Calu3 (cell line): ENCODE measurements at regions not wholly inside any gene's neighbourhood (a gene's known extent, or its start where the extent isn't known, plus 50 kb on each side); places are given as distances from the start of the nearest gene placed in this dataset.

ENCODE experiments used
- BruUV-seq: library from RNA; stranded (reverse); fragments of 400-500 nt; replicated peaks from 2 replicates; lab custom pipeline; 2021; lab: Mats Ljungman, UMichigan
- CTCF ChIA-PET: fragments of 300-600 bp; sonication (Branson Sonifier 250); formaldehyde crosslinking; loops from one replicate; lab custom pipeline; 2022; ENCODE audit warnings: antibody characterized with exemption; lab: Charles Lee
- DNase-seq: peaks from one replicate; pipeline ENCODE4 v3.0.0; 2022
- H3K27ac Mint-ChIP-seq: one replicate; pipeline ENCODE4 v1.8.0; 2022; ENCODE audit warnings: mixed read lengths; ENCODE audit not compliant: unreplicated experiment
- H3K27me3 Mint-ChIP-seq: one replicate; pipeline ENCODE4 v1.8.0; 2022; ENCODE audit warnings: mixed read lengths; ENCODE audit not compliant: unreplicated experiment
- H3K36me3 Mint-ChIP-seq: one replicate; pipeline ENCODE4 v1.8.0; 2022; ENCODE audit warnings: mild to moderate bottlenecking, moderate library complexity, mixed read lengths; ENCODE audit not compliant: insufficient read depth, unreplicated experiment
- H3K4me1 Mint-ChIP-seq: one replicate; pipeline ENCODE4 v1.8.0; 2022; ENCODE audit warnings: mild to moderate bottlenecking, low read depth, mixed read lengths; ENCODE audit not compliant: unreplicated experiment
- H3K4me3 Mint-ChIP-seq: one replicate; pipeline ENCODE4 v1.8.0; 2022; ENCODE audit warnings: mild to moderate bottlenecking, low read depth, moderate library complexity, mixed read lengths; ENCODE audit not compliant: unreplicated experiment
- H3K9me3 Mint-ChIP-seq: one replicate; pipeline ENCODE4 v1.8.0; 2022; ENCODE audit warnings: low read depth, mixed read lengths; ENCODE audit not compliant: unreplicated experiment
- intact Hi-C: fragments of 100-400 bp; cut with micrococcal nuclease; formaldehyde crosslinking; loops from one replicate; pipeline ENCODE4 v1.10.0; 2022; ENCODE audit not compliant: unreplicated experiment
- TF ChIP-seq, protein P1 (sequence below): fragments of 200-600 bp; IDR thresholded peaks from one replicate; pipeline ENCODE4 v1.8.0; 2022; ENCODE audit warnings: antibody characterized with exemption; ENCODE audit not compliant: unreplicated experiment

GRCh38 chr10:125442856-125443540, 240.0 kb downstream of the TEX36 start:
- Mint-ChIP-seq H3K4me3 (no peak overlapping the region), H3K4me1 (no peaks in the 10 kb centered on the region), H3K36me3 (no peaks in the 10 kb centered on the region), H3K27me3 (peaks cover 50% of the 10 kb centered on the region), H3K27ac (no peak overlapping the region), H3K9me3 (no peaks in the 10 kb centered on the region)
- no peak for DNase-seq
- intact Hi-C loops = no loop called here
- no TSS peak for BruUV-seq
- TF ChIP-seq, protein P1, sequence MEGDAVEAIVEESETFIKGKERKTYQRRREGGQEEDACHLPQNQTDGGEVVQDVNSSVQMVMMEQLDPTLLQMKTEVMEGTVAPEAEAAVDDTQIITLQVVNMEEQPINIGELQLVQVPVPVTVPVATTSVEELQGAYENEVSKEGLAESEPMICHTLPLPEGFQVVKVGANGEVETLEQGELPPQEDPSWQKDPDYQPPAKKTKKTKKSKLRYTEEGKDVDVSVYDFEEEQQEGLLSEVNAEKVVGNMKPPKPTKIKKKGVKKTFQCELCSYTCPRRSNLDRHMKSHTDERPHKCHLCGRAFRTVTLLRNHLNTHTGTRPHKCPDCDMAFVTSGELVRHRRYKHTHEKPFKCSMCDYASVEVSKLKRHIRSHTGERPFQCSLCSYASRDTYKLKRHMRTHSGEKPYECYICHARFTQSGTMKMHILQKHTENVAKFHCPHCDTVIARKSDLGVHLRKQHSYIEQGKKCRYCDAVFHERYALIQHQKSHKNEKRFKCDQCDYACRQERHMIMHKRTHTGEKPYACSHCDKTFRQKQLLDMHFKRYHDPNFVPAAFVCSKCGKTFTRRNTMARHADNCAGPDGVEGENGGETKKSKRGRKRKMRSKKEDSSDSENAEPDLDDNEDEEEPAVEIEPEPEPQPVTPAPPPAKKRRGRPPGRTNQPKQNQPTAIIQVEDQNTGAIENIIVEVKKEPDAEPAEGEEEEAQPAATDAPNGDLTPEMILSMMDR = no peak
- CTCF ChIA-PET = no interaction called here

DNA sequence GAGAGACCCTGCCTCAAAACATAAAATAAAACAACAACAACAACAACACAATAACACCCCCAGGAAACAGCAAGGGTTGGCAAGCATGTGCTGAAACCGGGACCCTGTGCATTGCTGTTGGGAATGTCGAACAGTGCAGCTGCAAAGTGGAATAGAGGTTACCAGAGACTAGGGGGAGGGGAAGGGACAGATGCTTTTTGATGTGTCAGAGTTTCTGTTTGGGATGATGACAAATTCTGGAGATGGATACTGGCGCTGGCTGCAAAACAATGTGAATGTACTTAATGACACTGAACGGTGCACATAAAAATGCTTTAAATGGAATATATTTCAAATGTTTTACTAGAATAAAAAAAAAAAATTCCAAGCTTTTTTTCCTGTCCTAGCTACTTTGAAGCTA, 241.8 kb downstream of the TEX36 start:
- CTCF ChIA-PET = no interaction called here
- Mint-ChIP-seq H3K27me3 (peaks cover 57% of the 10 kb centered on the region), H3K4me3 (no peak overlapping the region), H3K36me3 (no peaks in the 10 kb centered on the region), H3K27ac (no peak overlapping the region), H3K4me1 (no peaks in the 10 kb centered on the region), H3K9me3 (no peaks in the 10 kb centered on the region)
- BruUV-seq = no TSS peak
- intact Hi-C loops = no loop called here
- TF ChIP-seq, protein P1 = no peak
- DNase-seq = no peak

DNA sequence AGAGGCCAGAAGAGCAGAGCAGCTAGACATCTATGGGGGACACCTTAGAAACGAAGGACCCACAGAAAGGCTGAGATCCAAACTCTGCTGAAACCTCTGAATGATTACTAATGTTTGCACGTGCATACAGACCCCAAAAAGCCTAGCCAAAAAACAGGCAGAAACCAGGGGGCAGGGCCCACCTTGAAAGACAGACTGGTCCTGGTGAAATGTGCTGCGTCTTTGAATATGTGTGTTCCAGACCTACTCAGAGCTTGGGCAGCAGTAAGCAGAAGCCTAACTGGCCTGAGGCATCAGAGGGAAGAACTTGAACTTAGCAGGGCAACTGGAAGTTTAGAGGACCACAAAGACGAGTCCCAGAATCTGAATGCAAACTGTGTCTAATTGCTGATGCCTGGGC, 251.8 kb downstream of the TEX36 start:
- CTCF ChIA-PET = no interaction called here
- TF ChIP-seq, protein P1 = no peak
- no peak for DNase-seq
- H3K27me3 Mint-ChIP-seq = peaks cover 27% of the 10 kb centered on the region
- intact Hi-C loops = no loop called here
- no peak overlapping the region for H3K27ac Mint-ChIP-seq
- H3K4me1 Mint-ChIP-seq = no peaks in the 10 kb centered on the region
- no peaks in the 10 kb centered on the region for H3K36me3 Mint-ChIP-seq
- no peak overlapping the region for H3K4me3 Mint-ChIP-seq
- peaks cover 3% of the 10 kb centered on the region for H3K9me3 Mint-ChIP-seq
- BruUV-seq = no TSS peak

GRCh38 chr10:125428054-125428453, 254.9 kb downstream of the TEX36 start:
- no peaks in the 10 kb centered on the region for H3K36me3 Mint-ChIP-seq
- no peak for DNase-seq
- TF ChIP-seq, protein P1 = no peak
- H3K4me3 Mint-ChIP-seq = no peak overlapping the region
- H3K27ac Mint-ChIP-seq = no peak overlapping the region
- CTCF ChIA-PET = no interaction called here
- peaks cover 44% of the 10 kb centered on the region for H3K27me3 Mint-ChIP-seq
- intact Hi-C loops = no loop called here
- no TSS peak for BruUV-seq
- peaks cover 3% of the 10 kb centered on the region for H3K9me3 Mint-ChIP-seq
- no peaks in the 10 kb centered on the region for H3K4me1 Mint-ChIP-seq
